ENCODE measurements at regions not wholly inside any gene's neighbourhood (a gene's known extent, or its start where the extent isn't known, plus 50 kb on each side); places are given as distances from the start of the nearest gene placed in this dataset.

DNA sequence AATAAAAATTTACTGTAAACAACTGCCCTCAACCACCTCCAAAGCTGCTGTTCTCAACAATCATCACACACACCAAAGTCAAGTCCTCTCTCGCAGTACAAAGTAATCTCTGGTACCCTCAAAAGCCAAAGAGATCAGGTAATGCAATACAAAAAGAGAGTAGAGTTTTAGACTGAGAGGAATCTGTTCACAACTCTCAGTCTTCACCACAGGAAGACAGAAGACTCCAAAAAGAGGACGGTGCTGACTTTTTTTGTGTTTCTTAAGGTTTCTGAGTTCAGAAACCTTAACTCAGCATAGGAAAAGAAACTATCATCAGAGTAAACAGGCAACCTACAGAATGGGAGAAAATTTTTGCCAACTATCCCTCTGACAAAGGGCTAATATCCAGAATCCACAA, 1072.3 kb upstream of the DIAPH2 start:
- TF ChIP-seq, protein P1, sequence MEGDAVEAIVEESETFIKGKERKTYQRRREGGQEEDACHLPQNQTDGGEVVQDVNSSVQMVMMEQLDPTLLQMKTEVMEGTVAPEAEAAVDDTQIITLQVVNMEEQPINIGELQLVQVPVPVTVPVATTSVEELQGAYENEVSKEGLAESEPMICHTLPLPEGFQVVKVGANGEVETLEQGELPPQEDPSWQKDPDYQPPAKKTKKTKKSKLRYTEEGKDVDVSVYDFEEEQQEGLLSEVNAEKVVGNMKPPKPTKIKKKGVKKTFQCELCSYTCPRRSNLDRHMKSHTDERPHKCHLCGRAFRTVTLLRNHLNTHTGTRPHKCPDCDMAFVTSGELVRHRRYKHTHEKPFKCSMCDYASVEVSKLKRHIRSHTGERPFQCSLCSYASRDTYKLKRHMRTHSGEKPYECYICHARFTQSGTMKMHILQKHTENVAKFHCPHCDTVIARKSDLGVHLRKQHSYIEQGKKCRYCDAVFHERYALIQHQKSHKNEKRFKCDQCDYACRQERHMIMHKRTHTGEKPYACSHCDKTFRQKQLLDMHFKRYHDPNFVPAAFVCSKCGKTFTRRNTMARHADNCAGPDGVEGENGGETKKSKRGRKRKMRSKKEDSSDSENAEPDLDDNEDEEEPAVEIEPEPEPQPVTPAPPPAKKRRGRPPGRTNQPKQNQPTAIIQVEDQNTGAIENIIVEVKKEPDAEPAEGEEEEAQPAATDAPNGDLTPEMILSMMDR (IDR thresholded peaks at IDR 0.05) = no peak
- TF ChIP-seq POLR2A (IDR thresholded peaks at IDR 0.05) = no peak
